ENCODE measurements at regions not wholly inside any gene's neighbourhood (a gene's known extent, or its start where the extent isn't known, plus 50 kb on each side); places are given as distances from the start of the nearest gene placed in this dataset.

GRCh38 chr17:77570565-77570898 is 388.0 kb upstream of the TNRC6C start:
- no peak overlapping the region for H3K27ac ChIP-seq
- no peaks in the 10 kb centered on the region for H3K36me3 ChIP-seq
- ATAC-seq (ENCODE audit: low FRiP score in 2 of 2) (no peak), DNase-seq (peak; percentile 2 to 55)
- H3K27me3 ChIP-seq: peaks cover 0 to 8% (median 0%) of the 10 kb centered on the region in 4 donors
- H3K4me1 ChIP-seq: peaks cover 6 to 14% (median 9%) of the 10 kb centered on the region in 4 donors
- no peaks in the 10 kb centered on the region for H3K9me3 ChIP-seq
- whole genome bisulfite sequencing, 2 donors: 94 to 96% methylated on average over 7 of the region's 7 CpGs
- no peak for TF ChIP-seq POLR2A (IDR thresholded peaks at IDR 0.05)
- TF ChIP-seq POLR2AphosphoS5 (IDR thresholded peaks at IDR 0.05): no peak
- no peak for TF ChIP-seq EP300 (IDR thresholded peaks at IDR 0.05)
- no peak for TF ChIP-seq CTCF (IDR thresholded peaks at IDR 0.05)
- H3K4me3 ChIP-seq: no peak overlapping the region

- DNase-seq: peak in 1 of 2 donors; percentile 16
- ATAC-seq (ENCODE audit: low FRiP score in 2 of 2): no peak
Observed at GRCh38 chr17:77571155-77571981, 387.1 kb upstream of the TNRC6C start.

GRCh38 chr17:77572065-77572601 is 386.4 kb upstream of the TNRC6C start:
- Histone ChIP-seq H3K4me1 (peaks cover 6 to 14% (median 9%) of the 10 kb centered on the region in 4 donors), H3K36me3 (no peaks in the 10 kb centered on the region), H3K27me3 (peaks cover 0 to 8% (median 0%) of the 10 kb centered on the region in 4 donors), H3K9me3 (no peaks in the 10 kb centered on the region), H3K4me3 (peak overlapping the region in 1 of 4 donors; percentile 13), H3K27ac (no peak overlapping the region)
- no peak for TF ChIP-seq POLR2AphosphoS5 (IDR thresholded peaks at IDR 0.05)
- TF ChIP-seq CTCF (IDR thresholded peaks at IDR 0.05): no peak
- no peak for TF ChIP-seq EP300 (IDR thresholded peaks at IDR 0.05)
- no peak for TF ChIP-seq POLR2A (IDR thresholded peaks at IDR 0.05)
- DNase-seq: peak in 1 of 2 donors; percentile 15
- 5 to 17% methylated on average over 8 to 13 of the region's 15 CpGs for WGBS, 2 donors
- ATAC-seq (ENCODE audit: low FRiP score in 2 of 2): no peak

More at GRCh38 chr17:77571155-77571981, 387.1 kb upstream of the TNRC6C start:
- TF ChIP-seq EP300 (IDR thresholded peaks at IDR 0.05): no peak
- no peak for TF ChIP-seq POLR2A (IDR thresholded peaks at IDR 0.05)
- TF ChIP-seq CTCF (IDR thresholded peaks at IDR 0.05): no peak
- no peak for TF ChIP-seq POLR2AphosphoS5 (IDR thresholded peaks at IDR 0.05)
- Histone ChIP-seq H3K27me3 (peaks cover 0 to 8% (median 0%) of the 10 kb centered on the region in 4 donors), H3K9me3 (no peaks in the 10 kb centered on the region), H3K27ac (no peak overlapping the region), H3K36me3 (no peaks in the 10 kb centered on the region), H3K4me3 (peak overlapping the region in 1 of 4 donors; percentile 13), H3K4me1 (peaks cover 6 to 14% (median 9%) of the 10 kb centered on the region in 4 donors)
- WGBS, 2 donors: 13 to 17% methylated on average over 16 to 28 of the region's 35 CpGs

DNA sequence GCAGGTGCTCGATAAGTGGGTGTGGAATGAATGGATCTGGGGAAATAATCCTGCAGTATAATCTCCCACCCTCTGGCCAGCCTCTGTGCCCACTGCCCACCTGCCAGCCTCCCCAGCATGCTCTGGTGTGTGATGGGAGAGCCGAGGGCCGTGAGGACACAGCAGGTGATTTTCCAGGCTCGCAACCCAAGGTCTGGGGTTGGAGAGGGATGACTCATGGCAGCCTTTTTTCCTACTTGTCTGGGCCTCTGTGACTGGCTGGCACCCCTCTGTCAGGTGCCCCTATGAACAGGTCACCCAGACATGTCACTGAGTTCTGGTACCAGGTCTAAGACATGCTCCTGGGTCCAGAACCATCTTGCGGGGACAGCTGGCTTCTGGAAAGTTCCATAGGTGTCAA is 385.7 kb upstream of the TNRC6C start:
- Histone ChIP-seq H3K4me3 (no peak overlapping the region), H3K27me3 (peaks cover 0 to 8% (median 0%) of the 10 kb centered on the region in 4 donors), H3K4me1 (peaks cover 6 to 14% (median 9%) of the 10 kb centered on the region in 4 donors), H3K9me3 (no peaks in the 10 kb centered on the region), H3K27ac (no peak overlapping the region), H3K36me3 (no peaks in the 10 kb centered on the region)
- 88% methylated on average over 5 of the region's 5 CpGs; no CpG with 5 or more reads in 1 of the 2 donors for WGBS, 2 donors
- DNase-seq (peak in 1 of 2 donors; percentile 14), ATAC-seq (ENCODE audit: low FRiP score in 2 of 2) (no peak)
- TF ChIP-seq CTCF (IDR thresholded peaks at IDR 0.05) (no peak), POLR2AphosphoS5 (IDR thresholded peaks at IDR 0.05) (no peak), POLR2A (IDR thresholded peaks at IDR 0.05) (no peak), EP300 (IDR thresholded peaks at IDR 0.05) (no peak)

Data from upper lobe of left lung (tissue), 6 donors.